ENCODE measurements at regions not wholly inside any gene's neighbourhood (a gene's known extent, or its start where the extent isn't known, plus 50 kb on each side); places are given as distances from the start of the nearest gene placed in this dataset.

GRCh38 chr9:103789686-103790085, 304.4 kb upstream of the SMC2 start:
- Histone ChIP-seq H3K9me3 (ENCODE audit: control insufficient read depth in 1 of 2, insufficient read depth in 1 of 2, low read depth in 1 of 2, low read length in 2 of 2) (no peaks in the 10 kb centered on the region; a peak in 2 of 4 replicates), H3K27ac (ENCODE audit: low read depth, low read length) (no peak overlapping the region), H3K9me2 (ENCODE audit: insufficient read depth) (no peaks in the 10 kb centered on the region), H2AFZ (ENCODE audit: low read depth, low read length, poor library complexity, severe bottlenecking) (no peak overlapping the region), H4K20me1 (ENCODE audit: insufficient read depth) (no peaks in the 10 kb centered on the region), H3K9ac (ENCODE audit: low read length) (no peak overlapping the region), H3K4me2 (ENCODE audit: low read length) (no peak overlapping the region), H3K27me3 (ENCODE audit: insufficient read depth, low read length) (no peaks in the 10 kb centered on the region), H3K36me3 (ENCODE audit: control insufficient read depth in 1 of 2, insufficient read depth in 2 of 2, low read length in 2 of 2) (no peaks in the 10 kb centered on the region), H3K79me2 (ENCODE audit: insufficient read depth, low read length) (no peaks in the 10 kb centered on the region), H3K4me1 (ENCODE audit: control insufficient read depth in 1 of 2, insufficient read depth in 2 of 2, low read length in 2 of 2) (no peaks in the 10 kb centered on the region), H3K4me3 (replicated peaks in 1 of 2; ENCODE audit: low read depth in 1 of 2, low read length in 2 of 2) (no peak overlapping the region)
- intact Hi-C loops (cut with micrococcal nuclease) = loop anchor here (10.0 kb wide), 1 partner anchor 615 kb away; no protein-coding TSS in a partner anchor
- no peak for TF ChIP-seq REST (IDR thresholded peaks at IDR 0.05; ENCODE audit: low read depth)
- 0 out of 2 replicates have a peak, but pooled peaks have one; percentile 6 for TF ChIP-seq RAD21 (IDR thresholded peaks at IDR 0.05; ENCODE audit: low read depth)
- TF ChIP-seq TCF7L2 (IDR thresholded peaks at IDR 0.05; ENCODE audit: borderline replicate concordance, extremely low read depth, insufficient read depth, insufficient read length) = no peak
- TF ChIP-seq, protein P1, sequence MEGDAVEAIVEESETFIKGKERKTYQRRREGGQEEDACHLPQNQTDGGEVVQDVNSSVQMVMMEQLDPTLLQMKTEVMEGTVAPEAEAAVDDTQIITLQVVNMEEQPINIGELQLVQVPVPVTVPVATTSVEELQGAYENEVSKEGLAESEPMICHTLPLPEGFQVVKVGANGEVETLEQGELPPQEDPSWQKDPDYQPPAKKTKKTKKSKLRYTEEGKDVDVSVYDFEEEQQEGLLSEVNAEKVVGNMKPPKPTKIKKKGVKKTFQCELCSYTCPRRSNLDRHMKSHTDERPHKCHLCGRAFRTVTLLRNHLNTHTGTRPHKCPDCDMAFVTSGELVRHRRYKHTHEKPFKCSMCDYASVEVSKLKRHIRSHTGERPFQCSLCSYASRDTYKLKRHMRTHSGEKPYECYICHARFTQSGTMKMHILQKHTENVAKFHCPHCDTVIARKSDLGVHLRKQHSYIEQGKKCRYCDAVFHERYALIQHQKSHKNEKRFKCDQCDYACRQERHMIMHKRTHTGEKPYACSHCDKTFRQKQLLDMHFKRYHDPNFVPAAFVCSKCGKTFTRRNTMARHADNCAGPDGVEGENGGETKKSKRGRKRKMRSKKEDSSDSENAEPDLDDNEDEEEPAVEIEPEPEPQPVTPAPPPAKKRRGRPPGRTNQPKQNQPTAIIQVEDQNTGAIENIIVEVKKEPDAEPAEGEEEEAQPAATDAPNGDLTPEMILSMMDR (IDR thresholded peaks at IDR 0.05 in 2 of 3, conservative IDR thresholded peaks at IDR 0.05 in 1 of 3; ENCODE audit: borderline replicate concordance in 1 of 3, insufficient read depth in 1 of 3, low read depth in 2 of 3, low read length in 2 of 3) = peak in 2 of 3 experiments; percentile 4 to 33; a peak in 2 of 6 replicates
- no TSS peak for BruUV-seq (replicated peaks)
- RAD21 ChIA-PET (ENCODE audit: low non-redundant PET in 1 of 2, low total read pairs in 2 of 2, uncharacterized antibody in 2 of 2, unreplicated experiment in 2 of 2) = no interaction called here
- DNase-seq (ENCODE audit: low read depth, low spot score) = no peak
- POLR2A ChIA-PET = no interaction called here
- CTCF ChIA-PET = no interaction called here
- no peak for ATAC-seq
